ENCODE measurements at regions not wholly inside any gene's neighbourhood (a gene's known extent, or its start where the extent isn't known, plus 50 kb on each side); places are given as distances from the start of the nearest gene placed in this dataset.
"Not testable (repeated sequence)": the region's sequence is repeated elsewhere in the genome, so short reads cannot be mapped to it uniquely, and the experiment has no call there.

DNA sequence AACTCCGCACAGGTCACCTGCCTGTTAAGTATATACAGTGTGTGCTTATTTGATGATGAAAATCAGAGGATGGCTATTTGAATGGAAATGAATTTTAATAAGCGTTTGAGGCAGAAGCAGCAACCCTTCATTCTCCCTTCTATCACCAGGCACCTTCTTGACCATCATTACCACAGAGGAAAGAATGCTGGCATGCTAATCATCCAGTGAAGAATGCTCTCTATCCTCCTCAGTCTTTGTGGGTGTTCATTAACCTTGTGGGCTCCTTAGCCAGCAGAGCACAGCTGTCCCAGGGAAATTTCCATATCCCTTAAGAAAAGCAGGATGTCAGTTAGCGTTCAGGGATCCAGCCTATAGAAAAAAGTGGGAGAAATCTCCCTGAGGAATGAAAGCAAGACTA is 428.0 kb upstream of the CAMK1G start:
- DNase-seq = no peak

GRCh38 chr1:209156991-209157390 is 426.5 kb upstream of the CAMK1G start:
- no peak for DNase-seq

- no peak for DNase-seq
Observed at GRCh38 chr1:209157546-209158249, 425.8 kb upstream of the CAMK1G start.

GRCh38 chr1:209158851-209159250 is 424.7 kb upstream of the CAMK1G start:
- DNase-seq = no peak

DNA sequence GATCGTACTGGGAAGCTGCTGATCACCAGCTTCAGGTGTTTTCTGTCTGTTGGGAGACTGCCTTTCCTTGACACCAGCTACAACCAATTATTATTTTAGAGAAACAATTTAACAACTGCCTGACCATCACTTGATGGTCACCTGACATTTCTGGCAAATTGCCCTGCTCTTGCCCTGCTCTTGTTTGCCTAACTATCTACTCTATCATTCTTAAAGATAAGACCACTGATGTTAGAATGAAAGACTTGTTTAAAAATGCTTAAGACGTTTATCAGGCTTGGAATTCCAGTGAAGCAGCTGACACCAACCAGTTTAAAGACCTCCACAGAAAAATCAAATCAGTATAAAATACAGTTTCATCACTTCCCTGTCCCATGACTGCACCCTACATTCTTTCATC is 423.3 kb upstream of the CAMK1G start:
- no peak for DNase-seq

DNA sequence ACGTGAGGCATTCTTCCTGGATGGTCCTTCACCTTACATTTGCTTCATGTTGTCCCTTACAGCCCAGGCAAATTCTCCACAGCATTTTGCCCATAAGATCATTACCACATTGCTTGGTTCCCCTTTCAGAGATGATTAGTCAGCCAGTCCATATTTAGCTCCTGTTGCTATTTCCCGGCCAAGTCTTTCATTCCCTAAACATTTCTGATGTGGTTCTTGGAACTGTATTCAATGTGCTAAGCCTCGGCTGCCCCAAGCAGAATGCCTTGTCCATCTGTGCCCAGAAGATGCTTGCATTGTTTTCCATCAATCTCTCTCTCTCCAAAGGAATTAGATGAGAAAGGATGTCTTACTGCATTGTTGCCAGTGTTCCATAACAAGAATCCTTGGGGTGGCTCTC is 420.9 kb upstream of the CAMK1G start:
- DNase-seq = no peak

DNA sequence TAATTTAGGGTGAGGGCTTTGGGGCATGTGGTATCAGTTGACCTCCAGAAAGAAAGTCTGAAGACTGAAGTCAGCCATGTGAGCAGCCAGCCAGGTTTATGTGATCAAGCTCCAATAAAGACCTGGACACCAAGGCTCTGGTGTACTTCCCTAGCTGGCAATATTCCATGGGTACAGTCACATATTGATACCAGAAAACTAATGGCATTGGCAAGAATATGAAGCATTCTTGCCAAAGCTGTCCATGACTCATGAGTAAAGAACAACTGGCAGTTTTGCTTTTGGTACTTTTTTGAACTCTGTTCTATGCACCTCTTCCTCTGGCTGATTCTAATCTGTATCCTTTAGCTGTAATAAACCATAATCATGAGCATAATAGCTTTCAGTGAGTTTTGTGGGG is 415.3 kb upstream of the CAMK1G start:
- no peak for DNase-seq

GRCh38 chr1:209171151-209171550 is 412.4 kb upstream of the CAMK1G start:
- DNase-seq = no peak

DNA sequence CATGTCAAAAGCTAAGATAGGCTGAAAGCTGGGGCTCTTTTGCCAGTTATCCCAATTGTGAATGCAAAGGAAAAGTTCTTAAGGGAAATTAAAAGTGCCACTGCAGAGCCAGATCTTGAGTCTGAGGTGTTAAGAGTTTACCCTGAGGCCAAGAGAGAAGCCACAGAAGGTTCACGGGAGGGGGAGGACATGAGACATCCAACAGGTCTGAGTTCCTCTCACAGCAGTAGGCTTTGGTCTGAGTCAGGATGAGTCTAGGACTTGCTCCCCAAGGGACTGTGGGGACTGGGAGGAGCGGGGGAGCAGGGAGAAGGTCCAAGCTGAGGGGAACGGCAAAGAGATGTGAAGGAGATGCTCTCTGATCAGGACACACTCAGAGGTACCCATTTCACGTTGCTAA is 411.2 kb upstream of the CAMK1G start:
- no peak for DNase-seq

DNA sequence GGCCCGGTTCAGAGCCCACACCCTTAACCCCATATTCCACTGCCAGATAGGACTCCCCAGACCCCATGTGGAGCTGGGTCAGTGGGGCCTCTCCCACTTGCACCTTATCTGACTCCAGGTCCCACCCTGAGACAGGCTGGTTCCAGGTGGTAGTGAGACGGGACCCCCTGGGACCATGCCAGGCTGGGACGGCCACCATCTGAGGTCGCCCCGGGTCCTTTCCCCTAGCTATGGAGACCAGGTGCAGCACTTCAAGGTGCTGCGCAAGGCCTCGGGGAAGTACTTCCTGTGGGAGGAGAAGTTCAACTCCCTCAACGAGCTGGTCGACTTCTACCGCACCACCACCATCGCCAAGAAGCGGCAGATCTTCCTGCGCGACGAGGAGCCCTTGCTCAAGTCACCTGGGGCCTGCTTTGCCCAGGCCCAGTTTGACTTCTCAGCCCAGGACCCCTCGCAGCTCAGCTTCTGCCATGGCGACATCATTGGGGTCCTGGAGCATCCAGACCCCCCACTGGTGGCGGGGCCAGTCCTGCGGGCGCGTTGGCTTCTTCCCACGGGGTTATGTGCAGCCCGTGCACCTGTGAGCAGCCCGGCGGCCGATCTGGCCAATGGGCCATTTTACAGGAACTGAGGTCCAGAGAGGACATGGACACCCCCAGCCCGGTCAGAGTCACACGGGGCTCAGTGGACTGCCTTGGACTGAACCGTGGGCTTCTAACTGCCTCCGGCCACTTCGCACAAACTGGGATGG is 410.5 kb upstream of the CAMK1G start:
- not testable (repeated sequence) for DNase-seq

DNA sequence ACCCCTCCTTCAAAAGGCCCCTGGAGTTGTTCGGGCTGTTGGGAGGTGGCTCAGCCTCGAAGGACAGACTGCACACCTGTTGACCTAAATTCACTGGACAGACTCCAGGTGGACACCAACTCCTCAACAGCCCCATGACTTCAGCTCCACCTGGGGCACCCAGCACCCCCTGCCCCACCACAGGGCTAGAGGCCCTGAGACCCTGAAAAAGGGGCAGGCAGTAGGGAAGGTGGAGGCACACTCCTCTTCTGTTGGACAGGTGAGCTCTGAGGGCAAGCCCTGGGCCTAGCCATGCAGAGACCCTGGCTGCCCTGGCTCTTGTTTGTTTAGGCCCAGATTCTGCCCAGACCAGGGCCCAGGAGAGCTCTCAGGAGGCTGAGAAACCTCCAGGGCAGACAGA is 409.7 kb upstream of the CAMK1G start:
- DNase-seq = not testable (repeated sequence)

- peak; percentile 20 for DNase-seq
Observed at GRCh38 chr1:209176866-209177430, 406.6 kb upstream of the CAMK1G start.

DNA sequence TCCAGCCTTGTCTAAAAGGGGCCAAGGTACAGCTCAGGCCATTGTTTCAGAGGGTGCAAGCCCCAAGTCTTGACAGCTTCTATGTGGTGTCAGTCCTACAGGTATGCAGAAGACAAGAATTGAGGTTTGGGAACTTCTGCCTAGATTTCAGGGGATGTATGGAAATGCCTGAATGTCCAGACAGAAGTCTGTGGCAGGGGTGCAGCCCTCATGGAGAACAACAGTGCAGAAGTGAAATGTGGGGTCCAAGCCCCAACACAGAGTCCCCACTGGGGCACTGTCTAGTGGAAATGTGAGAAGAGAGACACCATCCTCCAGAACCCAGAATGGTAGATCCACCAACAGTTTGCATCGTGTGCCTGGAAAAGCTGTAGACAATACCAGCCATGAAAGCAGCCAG is 400.3 kb upstream of the CAMK1G start:
- DNase-seq = no peak

DNA sequence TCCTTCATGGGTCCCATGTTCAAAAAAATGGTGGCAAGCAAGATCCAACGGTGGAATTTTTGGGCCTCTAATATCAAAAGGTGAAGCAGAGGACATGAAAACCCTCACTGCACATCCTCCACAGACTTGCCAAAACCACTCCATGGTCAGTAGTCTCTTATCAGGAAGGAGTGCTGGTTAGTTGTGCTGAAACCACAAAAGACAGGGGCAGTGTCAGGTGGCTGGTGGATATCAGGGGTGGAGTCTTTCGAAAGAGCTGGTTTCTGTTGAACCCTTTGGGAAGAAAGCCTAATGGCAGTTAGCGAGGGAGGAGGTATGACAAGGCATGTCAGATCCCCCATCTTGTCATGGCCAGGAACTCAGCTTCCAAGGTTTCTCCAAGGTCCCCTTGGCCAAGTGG is 395.9 kb upstream of the CAMK1G start:
- no peak for DNase-seq

DNA sequence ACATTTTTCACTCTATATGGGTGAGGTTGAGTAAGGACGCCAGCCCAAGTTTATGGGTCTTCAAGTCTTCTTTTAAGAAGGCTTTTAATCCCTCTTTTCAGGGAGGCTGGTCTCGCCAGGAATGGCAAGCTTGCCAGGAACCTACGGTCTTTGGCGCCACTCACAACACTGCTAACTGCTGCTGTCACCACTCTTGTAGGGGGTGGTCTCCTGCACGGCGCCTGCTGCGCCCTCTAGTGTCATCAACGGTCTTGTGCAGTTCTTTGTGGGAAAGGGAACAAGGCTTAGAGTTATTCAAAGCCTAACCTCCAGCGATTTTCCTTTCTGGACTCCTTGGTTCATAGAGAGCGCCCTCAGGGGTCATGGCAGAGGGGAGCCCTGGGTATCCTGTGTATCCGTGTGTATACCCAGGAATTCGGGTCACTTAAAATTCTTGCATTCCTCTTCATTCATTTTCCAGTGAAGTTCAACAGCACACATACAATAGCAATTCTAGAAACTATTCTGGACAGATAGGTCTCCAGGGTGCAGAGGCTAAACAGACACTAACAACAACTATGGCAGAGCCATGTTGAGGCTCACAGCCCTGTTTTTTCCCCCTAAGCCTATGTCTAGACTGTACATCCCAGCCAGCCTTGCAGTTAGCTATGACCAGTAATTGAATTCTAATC is 392.8 kb upstream of the CAMK1G start:
- no peak for DNase-seq

- DNase-seq = no peak
Observed at GRCh38 chr1:209191262-209191634, 392.3 kb upstream of the CAMK1G start.

GRCh38 chr1:209196140-209196539 is 387.4 kb upstream of the CAMK1G start:
- DNase-seq = no peak

DNA sequence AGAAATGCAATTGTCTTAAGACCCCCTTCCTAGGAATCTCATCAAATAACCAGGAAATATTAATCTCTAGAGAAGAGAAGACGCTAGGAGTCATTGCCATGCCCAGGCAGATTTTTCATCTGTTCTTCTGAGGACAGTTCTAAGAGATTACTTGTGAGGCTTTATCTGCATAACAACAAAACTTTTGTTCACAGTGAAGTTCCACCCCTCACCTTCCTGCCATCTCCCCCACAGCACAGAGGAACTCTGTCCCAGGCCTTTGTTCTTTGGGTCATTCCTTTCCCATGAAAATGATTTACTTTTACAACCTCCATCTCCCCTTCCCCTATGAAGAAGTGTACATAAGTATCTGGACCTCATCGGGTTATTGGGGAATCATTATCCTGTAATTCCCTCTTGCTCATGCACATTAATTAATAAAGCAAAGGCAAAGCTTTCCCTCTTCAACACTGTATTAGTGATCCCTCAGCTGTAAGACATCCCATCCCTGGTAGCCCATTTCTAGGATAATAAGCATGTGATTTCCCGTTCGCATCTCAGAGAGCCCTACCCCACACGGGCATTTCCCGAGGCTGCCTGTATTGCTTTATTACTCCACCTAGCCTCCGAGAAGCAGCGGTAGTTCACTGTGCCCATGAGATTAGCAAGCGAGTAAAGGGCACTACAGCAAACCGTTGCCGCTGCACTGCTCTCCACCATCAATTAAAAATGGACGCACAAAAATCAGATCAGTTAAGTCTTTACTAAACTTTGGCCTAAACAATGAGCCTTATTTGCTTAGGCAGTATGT is 384.4 kb upstream of the CAMK1G start:
- no peak for DNase-seq

GRCh38 chr1:209199822-209200221 is 383.7 kb upstream of the CAMK1G start:
- no peak for DNase-seq

GRCh38 chr1:209202321-209202720 is 381.2 kb upstream of the CAMK1G start:
- not testable (repeated sequence) for DNase-seq

DNA sequence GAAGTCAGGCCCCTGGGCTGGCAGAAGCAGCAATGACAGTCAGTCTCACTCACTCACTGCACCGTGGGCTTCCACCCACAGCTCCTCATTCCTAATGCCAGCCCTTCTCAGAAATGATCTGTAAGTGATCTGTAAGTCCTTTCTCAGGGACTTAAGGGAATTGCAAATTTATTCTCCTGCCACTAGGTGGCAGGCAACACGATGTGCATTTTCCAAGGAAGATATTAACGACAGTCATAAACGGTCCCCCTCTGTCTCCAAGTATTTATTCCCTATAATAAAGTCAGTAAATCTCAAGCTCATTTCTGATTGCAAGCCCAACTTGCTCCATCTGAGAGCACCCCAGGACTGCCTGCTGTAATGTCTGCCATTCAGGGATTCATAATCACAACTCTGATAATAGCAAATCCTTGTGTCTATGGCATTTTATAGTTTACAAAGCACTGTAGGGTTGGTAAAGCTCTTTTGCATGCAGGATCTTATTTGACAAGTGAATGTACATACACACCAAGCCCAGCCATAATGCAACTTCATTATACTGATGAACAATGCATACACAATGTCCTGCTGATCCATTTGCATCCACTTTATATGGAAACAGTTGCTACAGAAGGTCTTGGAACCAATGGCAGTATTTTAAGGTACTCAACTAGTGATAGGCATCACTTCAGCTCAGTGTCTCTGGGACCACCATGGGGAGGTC is 380.5 kb upstream of the CAMK1G start:
- no peak for DNase-seq

GRCh38 chr1:209203533-209203895 is 380.0 kb upstream of the CAMK1G start:
- no peak for DNase-seq

Data from NCI-H187 treated with DMSO at 0.1 percent for 48 hours (cell line).